ENCODE measurements at regions not wholly inside any gene's neighbourhood (a gene's known extent, or its start where the extent isn't known, plus 50 kb on each side); places are given as distances from the start of the nearest gene placed in this dataset.
"Not testable (repeated sequence)": the region's sequence is repeated elsewhere in the genome, so short reads cannot be mapped to it uniquely, and the experiment has no call there.

- no peak for DNase-seq (ENCODE audit: low read depth)
These were observed 207.0 kb upstream of the HAAO start for GRCh38 chr2:42999391-42999841.

GRCh38 chr2:42998721-42999120, 206.3 kb upstream of the HAAO start:
- DNase-seq (ENCODE audit: low read depth): no peak

- DNase-seq (ENCODE audit: low read depth): no peak
These were observed 204.1 kb upstream of the HAAO start for GRCh38 chr2:42996528-42996927.

GRCh38 chr2:42995752-42996422, 203.5 kb upstream of the HAAO start:
- no peak for DNase-seq (ENCODE audit: low read depth)

GRCh38 chr2:42989283-42990081, 197.1 kb upstream of the HAAO start:
- DNase-seq (ENCODE audit: low read depth): not testable (repeated sequence)

GRCh38 chr2:42988055-42988454, 195.7 kb upstream of the HAAO start:
- DNase-seq (ENCODE audit: low read depth): not testable (repeated sequence)

GRCh38 chr2:42987112-42987922, 194.9 kb upstream of the HAAO start:
- DNase-seq (ENCODE audit: low read depth): no peak

- no peak for DNase-seq (ENCODE audit: low read depth)
These were observed 192.2 kb upstream of the HAAO start for GRCh38 chr2:42984617-42985016.

- DNase-seq (ENCODE audit: low read depth): no peak
These were observed 191.7 kb upstream of the HAAO start for GRCh38 chr2:42984081-42984480.

- no peak for DNase-seq (ENCODE audit: low read depth)
These were observed 188.5 kb upstream of the HAAO start for GRCh38 chr2:42980764-42981416.

GRCh38 chr2:42979870-42980763, 187.7 kb upstream of the HAAO start:
- no peak for DNase-seq (ENCODE audit: low read depth)

- no peak for DNase-seq (ENCODE audit: low read depth)
These were observed 187.1 kb upstream of the HAAO start for GRCh38 chr2:42979416-42979869.

- DNase-seq (ENCODE audit: low read depth): no peak
These were observed 186.6 kb upstream of the HAAO start for GRCh38 chr2:42978887-42979415.

GRCh38 chr2:42978175-42978886, 185.9 kb upstream of the HAAO start:
- DNase-seq (ENCODE audit: low read depth): no peak

GRCh38 chr2:42977270-42978174, 185.1 kb upstream of the HAAO start:
- no peak for DNase-seq (ENCODE audit: low read depth)

- DNase-seq (ENCODE audit: low read depth): no peak
These were observed 184.0 kb upstream of the HAAO start for GRCh38 chr2:42976351-42976750.

GRCh38 chr2:42974721-42975717, 182.6 kb upstream of the HAAO start:
- DNase-seq (ENCODE audit: low read depth): peak; percentile 19
